ENCODE measurements at regions not wholly inside any gene's neighbourhood (a gene's known extent, or its start where the extent isn't known, plus 50 kb on each side); places are given as distances from the start of the nearest gene placed in this dataset.

DNA sequence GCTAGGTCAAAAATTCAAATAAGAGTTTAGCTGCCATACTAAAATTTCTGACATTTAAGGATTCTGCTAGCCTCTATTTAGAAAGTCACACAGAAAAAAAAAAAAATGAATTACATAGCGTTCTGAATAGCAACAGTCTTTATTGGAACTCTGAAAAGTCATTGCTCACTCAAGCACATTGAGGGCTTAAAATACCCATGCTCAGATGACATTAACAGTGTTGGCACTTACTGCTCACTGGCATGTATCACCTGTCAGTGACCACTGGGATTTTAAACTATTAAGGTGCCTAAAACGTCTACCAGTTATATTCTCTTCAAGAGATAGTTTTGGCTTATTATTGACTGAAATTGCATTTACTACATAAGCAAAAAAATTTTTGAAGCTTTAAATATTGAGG, 468.0 kb upstream of the SPHKAP start:
- H3K4me1 ChIP-seq (ENCODE audit: control insufficient read depth in 1 of 2, insufficient read depth in 2 of 2, low read length in 2 of 2): no peaks in the 10 kb centered on the region
- H3K9me3 ChIP-seq (ENCODE audit: control insufficient read depth in 1 of 2, low read length in 2 of 2): no peaks in the 10 kb centered on the region
- no peak overlapping the region for H3K27ac ChIP-seq (ENCODE audit: low read length)
- no peak overlapping the region for H3K4me3 ChIP-seq (ENCODE audit: low read depth in 1 of 2, low read length in 2 of 2)
- no peaks in the 10 kb centered on the region for H3K27me3 ChIP-seq (ENCODE audit: low read depth, low read length)
- H3K36me3 ChIP-seq (ENCODE audit: control insufficient read depth in 1 of 2, insufficient read depth in 2 of 2, low read length in 2 of 2): no peaks in the 10 kb centered on the region

DNA sequence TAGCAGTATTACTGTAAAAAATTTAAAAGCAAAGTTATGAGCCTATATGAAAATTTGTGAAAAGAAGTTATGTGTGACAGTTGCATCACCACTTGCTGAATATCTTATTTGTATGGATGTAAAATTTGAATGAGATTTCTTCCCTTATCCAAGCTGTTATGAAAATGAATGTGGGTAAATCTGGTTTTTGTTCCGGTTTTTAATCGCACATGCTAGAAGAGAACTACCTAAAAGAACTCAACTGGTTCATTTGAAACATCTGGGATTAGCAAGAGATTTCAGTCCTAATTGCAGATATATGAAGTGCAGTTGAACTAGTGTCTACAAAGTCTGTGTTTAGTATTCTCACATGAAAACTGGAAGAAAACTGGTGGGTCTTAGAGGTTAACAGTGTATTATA, 467.1 kb upstream of the SPHKAP start:
- H3K27me3 ChIP-seq (ENCODE audit: low read depth, low read length): no peaks in the 10 kb centered on the region
- no peak overlapping the region for H3K27ac ChIP-seq (ENCODE audit: low read length)
- no peak overlapping the region for H3K4me3 ChIP-seq (ENCODE audit: low read depth in 1 of 2, low read length in 2 of 2)
- H3K36me3 ChIP-seq (ENCODE audit: control insufficient read depth in 1 of 2, insufficient read depth in 2 of 2, low read length in 2 of 2): no peaks in the 10 kb centered on the region
- H3K4me1 ChIP-seq (ENCODE audit: control insufficient read depth in 1 of 2, insufficient read depth in 2 of 2, low read length in 2 of 2): no peaks in the 10 kb centered on the region
- no peaks in the 10 kb centered on the region for H3K9me3 ChIP-seq (ENCODE audit: control insufficient read depth in 1 of 2, low read length in 2 of 2)

DNA sequence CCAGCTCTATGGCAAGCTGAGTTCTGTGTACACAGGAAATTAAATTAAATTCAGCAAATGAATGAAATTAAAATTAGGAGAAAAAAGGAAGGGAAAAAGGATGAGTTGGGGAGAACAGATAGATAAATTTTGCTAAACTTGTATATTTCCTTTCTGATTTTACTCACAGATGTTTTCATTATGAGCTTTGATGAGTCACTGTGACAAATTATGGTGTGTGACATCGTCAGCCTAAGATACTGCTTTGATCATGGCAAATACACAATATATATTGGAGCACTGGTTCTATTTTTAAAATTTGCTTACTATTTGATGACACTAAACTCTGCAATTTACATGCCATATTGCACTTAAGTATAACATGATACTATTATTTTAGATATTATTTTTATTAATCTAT, 464.6 kb upstream of the SPHKAP start:
- Histone ChIP-seq H3K4me1 (ENCODE audit: control insufficient read depth in 1 of 2, insufficient read depth in 2 of 2, low read length in 2 of 2) (no peaks in the 10 kb centered on the region), H3K27me3 (ENCODE audit: low read depth, low read length) (no peaks in the 10 kb centered on the region), H3K36me3 (ENCODE audit: control insufficient read depth in 1 of 2, insufficient read depth in 2 of 2, low read length in 2 of 2) (no peaks in the 10 kb centered on the region), H3K9me3 (ENCODE audit: control insufficient read depth in 1 of 2, low read length in 2 of 2) (no peaks in the 10 kb centered on the region), H3K27ac (ENCODE audit: low read length) (no peak overlapping the region), H3K4me3 (ENCODE audit: low read depth in 1 of 2, low read length in 2 of 2) (no peak overlapping the region)

DNA sequence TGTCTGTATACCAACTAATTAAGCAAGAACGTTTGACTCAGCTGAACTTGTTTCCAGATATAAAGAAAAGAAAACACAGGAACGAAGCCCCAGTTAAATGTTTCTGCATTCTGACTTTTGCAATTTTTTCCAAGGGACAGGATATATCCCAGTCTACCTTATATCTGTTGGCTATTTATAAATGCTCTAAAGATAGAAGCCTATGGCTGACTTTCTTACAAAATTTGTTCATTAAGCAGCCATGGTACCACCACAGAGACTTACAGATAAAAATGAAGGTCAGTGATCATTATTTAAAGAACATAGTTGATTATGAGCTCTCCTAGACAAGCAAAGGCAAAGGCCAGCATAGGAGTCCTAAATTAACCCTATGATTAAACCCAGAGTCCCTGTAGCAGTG, 462.7 kb upstream of the SPHKAP start:
- Histone ChIP-seq H3K27me3 (ENCODE audit: low read depth, low read length) (no peaks in the 10 kb centered on the region), H3K9me3 (ENCODE audit: control insufficient read depth in 1 of 2, low read length in 2 of 2) (no peaks in the 10 kb centered on the region), H3K4me1 (ENCODE audit: control insufficient read depth in 1 of 2, insufficient read depth in 2 of 2, low read length in 2 of 2) (no peaks in the 10 kb centered on the region), H3K4me3 (ENCODE audit: low read depth in 1 of 2, low read length in 2 of 2) (no peak overlapping the region), H3K36me3 (ENCODE audit: control insufficient read depth in 1 of 2, insufficient read depth in 2 of 2, low read length in 2 of 2) (no peaks in the 10 kb centered on the region), H3K27ac (ENCODE audit: low read length) (no peak overlapping the region)

GRCh38 chr2:228642861-228643260, 461.4 kb upstream of the SPHKAP start:
- Histone ChIP-seq H3K9me3 (ENCODE audit: control insufficient read depth in 1 of 2, low read length in 2 of 2) (no peaks in the 10 kb centered on the region), H3K4me1 (ENCODE audit: control insufficient read depth in 1 of 2, insufficient read depth in 2 of 2, low read length in 2 of 2) (no peaks in the 10 kb centered on the region), H3K36me3 (ENCODE audit: control insufficient read depth in 1 of 2, insufficient read depth in 2 of 2, low read length in 2 of 2) (no peaks in the 10 kb centered on the region), H3K4me3 (ENCODE audit: low read depth in 1 of 2, low read length in 2 of 2) (no peak overlapping the region), H3K27ac (ENCODE audit: low read length) (no peak overlapping the region), H3K27me3 (ENCODE audit: low read depth, low read length) (no peaks in the 10 kb centered on the region)

- no peaks in the 10 kb centered on the region for H3K36me3 ChIP-seq (ENCODE audit: control insufficient read depth in 1 of 2, insufficient read depth in 2 of 2, low read length in 2 of 2)
- no peaks in the 10 kb centered on the region for H3K27me3 ChIP-seq (ENCODE audit: low read depth, low read length)
- H3K9me3 ChIP-seq (ENCODE audit: control insufficient read depth in 1 of 2, low read length in 2 of 2): peaks cover 0 to 4% of the 10 kb centered on the region in 2 donors
Measured at GRCh38 chr2:228630786-228631185, 449.3 kb upstream of the SPHKAP start.

DNA sequence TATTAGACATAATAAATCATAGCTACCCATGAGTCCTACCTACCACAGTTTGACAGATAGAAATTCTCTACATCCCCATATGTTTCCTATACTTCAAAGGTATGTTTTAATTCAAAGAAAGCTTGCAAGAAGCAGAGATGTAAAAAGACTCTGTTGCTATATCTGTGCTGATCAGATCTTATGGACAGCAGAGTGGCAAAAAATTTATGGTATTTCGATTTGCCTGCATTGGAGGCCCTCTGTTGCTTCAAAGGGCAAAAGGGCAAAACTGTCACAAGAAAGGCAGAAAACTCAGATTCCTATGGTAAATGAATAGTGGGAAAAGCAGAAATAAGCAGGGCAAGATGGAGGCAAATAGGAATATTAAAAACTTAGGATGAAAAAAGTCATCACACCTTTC, 447.8 kb upstream of the SPHKAP start:
- no peaks in the 10 kb centered on the region for H3K36me3 ChIP-seq (ENCODE audit: control insufficient read depth in 1 of 2, insufficient read depth in 2 of 2, low read length in 2 of 2)
- no peak overlapping the region for H3K4me3 ChIP-seq (ENCODE audit: low read depth in 1 of 2, low read length in 2 of 2)
- H3K9me3 ChIP-seq (ENCODE audit: control insufficient read depth in 1 of 2, low read length in 2 of 2): no peaks in the 10 kb centered on the region
- H3K4me1 ChIP-seq (ENCODE audit: control insufficient read depth in 1 of 2, insufficient read depth in 2 of 2, low read length in 2 of 2): no peaks in the 10 kb centered on the region
- no peak overlapping the region for H3K27ac ChIP-seq (ENCODE audit: low read length)
- no peaks in the 10 kb centered on the region for H3K27me3 ChIP-seq (ENCODE audit: low read depth, low read length)

More at GRCh38 chr2:228630786-228631185, 449.3 kb upstream of the SPHKAP start:
- no peak overlapping the region for H3K4me3 ChIP-seq (ENCODE audit: low read depth in 1 of 2, low read length in 2 of 2)
- H3K27ac ChIP-seq (ENCODE audit: low read length): no peak overlapping the region
- no peaks in the 10 kb centered on the region for H3K4me1 ChIP-seq (ENCODE audit: control insufficient read depth in 1 of 2, insufficient read depth in 2 of 2, low read length in 2 of 2)

DNA sequence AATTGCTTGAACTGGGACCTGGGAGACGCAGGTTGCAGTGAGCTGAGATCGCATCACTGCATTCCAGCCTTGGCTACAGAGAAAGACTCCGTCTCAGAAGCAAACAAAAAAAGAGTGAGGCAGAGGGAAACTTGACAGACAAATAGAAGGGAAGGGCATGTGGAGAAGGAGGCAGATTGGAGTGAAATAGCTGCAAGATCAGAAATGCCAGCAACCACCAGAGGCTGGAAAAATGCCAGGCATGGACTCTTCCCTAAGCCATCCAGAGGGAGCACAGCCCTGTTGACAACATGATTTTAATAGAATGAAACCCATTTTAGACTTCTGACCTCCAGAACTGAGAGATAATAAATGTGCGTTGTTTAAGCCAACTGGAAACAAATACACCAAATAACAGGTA, 447.2 kb upstream of the SPHKAP start:
- Histone ChIP-seq H3K4me3 (ENCODE audit: low read depth in 1 of 2, low read length in 2 of 2) (no peak overlapping the region), H3K27me3 (ENCODE audit: low read depth, low read length) (no peaks in the 10 kb centered on the region), H3K27ac (ENCODE audit: low read length) (no peak overlapping the region), H3K4me1 (ENCODE audit: control insufficient read depth in 1 of 2, insufficient read depth in 2 of 2, low read length in 2 of 2) (no peaks in the 10 kb centered on the region), H3K9me3 (ENCODE audit: control insufficient read depth in 1 of 2, low read length in 2 of 2) (no peaks in the 10 kb centered on the region), H3K36me3 (ENCODE audit: control insufficient read depth in 1 of 2, insufficient read depth in 2 of 2, low read length in 2 of 2) (no peaks in the 10 kb centered on the region)

- Histone ChIP-seq H3K9me3 (ENCODE audit: control insufficient read depth in 1 of 2, low read length in 2 of 2) (no peaks in the 10 kb centered on the region), H3K4me1 (ENCODE audit: control insufficient read depth in 1 of 2, insufficient read depth in 2 of 2, low read length in 2 of 2) (no peaks in the 10 kb centered on the region), H3K4me3 (ENCODE audit: low read depth in 1 of 2, low read length in 2 of 2) (no peak overlapping the region), H3K27ac (ENCODE audit: low read length) (no peak overlapping the region), H3K27me3 (ENCODE audit: low read depth, low read length) (no peaks in the 10 kb centered on the region), H3K36me3 (ENCODE audit: control insufficient read depth in 1 of 2, insufficient read depth in 2 of 2, low read length in 2 of 2) (no peaks in the 10 kb centered on the region)
Measured at GRCh38 chr2:228627510-228627909, 446.0 kb upstream of the SPHKAP start.

GRCh38 chr2:228625481-228625880, 444.0 kb upstream of the SPHKAP start:
- Histone ChIP-seq H3K36me3 (ENCODE audit: control insufficient read depth in 1 of 2, insufficient read depth in 2 of 2, low read length in 2 of 2) (no peaks in the 10 kb centered on the region), H3K27me3 (ENCODE audit: low read depth, low read length) (no peaks in the 10 kb centered on the region)

DNA sequence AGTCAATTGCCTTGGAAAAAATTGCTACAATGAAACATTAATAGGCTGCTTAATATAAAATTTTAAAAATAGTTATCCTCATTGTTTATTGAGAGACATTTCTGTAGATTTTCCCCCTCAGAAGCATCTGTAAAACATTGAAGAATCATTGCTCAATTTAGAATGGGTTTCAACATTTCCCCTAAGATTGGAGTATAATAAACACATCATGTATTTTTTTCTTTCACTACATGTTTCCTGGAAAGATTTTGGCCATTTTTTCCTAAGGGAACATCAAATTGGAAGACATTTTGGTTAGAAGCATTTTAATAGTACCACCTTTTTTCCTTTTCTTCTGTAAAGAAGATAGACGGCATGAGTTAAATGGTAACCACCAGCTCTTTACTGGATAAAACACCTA, 443.2 kb upstream of the SPHKAP start:
- Histone ChIP-seq H3K4me3 (ENCODE audit: low read depth in 1 of 2, low read length in 2 of 2) (no peak overlapping the region), H3K4me1 (ENCODE audit: control insufficient read depth in 1 of 2, insufficient read depth in 2 of 2, low read length in 2 of 2) (no peaks in the 10 kb centered on the region), H3K27me3 (ENCODE audit: low read depth, low read length) (no peaks in the 10 kb centered on the region), H3K9me3 (ENCODE audit: control insufficient read depth in 1 of 2, low read length in 2 of 2) (no peaks in the 10 kb centered on the region), H3K36me3 (ENCODE audit: control insufficient read depth in 1 of 2, insufficient read depth in 2 of 2, low read length in 2 of 2) (no peaks in the 10 kb centered on the region), H3K27ac (ENCODE audit: low read length) (no peak overlapping the region)

More at GRCh38 chr2:228625481-228625880, 444.0 kb upstream of the SPHKAP start:
- Histone ChIP-seq H3K4me3 (ENCODE audit: low read depth in 1 of 2, low read length in 2 of 2) (no peak overlapping the region), H3K4me1 (ENCODE audit: control insufficient read depth in 1 of 2, insufficient read depth in 2 of 2, low read length in 2 of 2) (no peaks in the 10 kb centered on the region), H3K9me3 (ENCODE audit: control insufficient read depth in 1 of 2, low read length in 2 of 2) (no peaks in the 10 kb centered on the region), H3K27ac (ENCODE audit: low read length) (no peak overlapping the region)

GRCh38 chr2:228615496-228615895, 434.0 kb upstream of the SPHKAP start:
- no peak overlapping the region for H3K4me3 ChIP-seq (ENCODE audit: low read depth in 1 of 2, low read length in 2 of 2)
- no peaks in the 10 kb centered on the region for H3K4me1 ChIP-seq (ENCODE audit: control insufficient read depth in 1 of 2, insufficient read depth in 2 of 2, low read length in 2 of 2)
- H3K27ac ChIP-seq (ENCODE audit: low read length): no peak overlapping the region
- H3K36me3 ChIP-seq (ENCODE audit: control insufficient read depth in 1 of 2, insufficient read depth in 2 of 2, low read length in 2 of 2): no peaks in the 10 kb centered on the region
- H3K9me3 ChIP-seq (ENCODE audit: control insufficient read depth in 1 of 2, low read length in 2 of 2): no peaks in the 10 kb centered on the region
- no peaks in the 10 kb centered on the region for H3K27me3 ChIP-seq (ENCODE audit: low read depth, low read length)
